Left cardiac atrium (tissue), 4 donors: ENCODE measurements at regions not wholly inside any gene's neighbourhood (a gene's known extent, or its start where the extent isn't known, plus 50 kb on each side); places are given as distances from the start of the nearest gene placed in this dataset.
A peak's percentile ranks its signal among the peaks of the same experiment; 100 is the strongest.

Experiments used
- ATAC-seq, 2 donors: fragments of 200-7000 bp; cut with Tn5 transposase; one replicate each; pipeline ENCODE4 v1.9.1; 2020; ENCODE audit warnings: mild to moderate bottlenecking in 2 of 2, moderate library complexity in 2 of 2
- DNase-seq: peaks from one replicate; pipeline ENCODE4 v3.0.0-alpha.2; 2020
- intact Hi-C, 2 donors: fragments of 100-400 bp; cut with DNase I; formaldehyde crosslinking; loops; one replicate each; pipeline versions ENCODE4 v1.14.1 to v1.15.1; 2022 to 2023
- donor health status: DM: no; HTN: yes; CAD: no.
- donor health status: DM: no; HTN: yes; CAD: no; lungs with severe emphysema.
- donor health status: DM: yes; HTN: yes; CAD: no.
- donor health status: Dilated cardiomyopathy.

- intact Hi-C loops, result no loop called here
Observed at GRCh38 chr3:117567906-117568305, 858.3 kb downstream of the TUSC7 start.

DNA sequence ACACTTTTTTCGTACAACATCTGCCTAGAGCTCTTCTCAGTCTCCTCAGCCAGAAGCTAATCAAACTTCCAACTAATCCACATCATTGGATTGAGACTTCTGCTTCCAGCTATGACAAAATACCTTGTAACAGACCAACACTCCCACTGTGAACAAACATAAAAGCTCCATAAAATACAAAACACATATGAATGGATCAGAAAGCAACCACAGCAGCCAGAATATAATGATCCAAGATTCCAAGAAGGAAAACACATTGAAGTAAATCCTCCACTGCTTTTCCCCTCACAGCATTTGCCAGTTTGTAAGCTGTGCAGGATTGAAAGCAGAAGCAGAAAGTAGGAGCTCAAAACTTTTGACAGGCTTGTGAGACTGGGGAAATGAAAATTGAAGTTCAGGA is 863.2 kb downstream of the TUSC7 start:
- no peak for ATAC-seq
- DNase-seq, result no peak
- intact Hi-C loops, result no loop called here

More at GRCh38 chr3:117567906-117568305, 858.3 kb downstream of the TUSC7 start:
- DNase-seq (no peak), ATAC-seq (no peak)

DNA sequence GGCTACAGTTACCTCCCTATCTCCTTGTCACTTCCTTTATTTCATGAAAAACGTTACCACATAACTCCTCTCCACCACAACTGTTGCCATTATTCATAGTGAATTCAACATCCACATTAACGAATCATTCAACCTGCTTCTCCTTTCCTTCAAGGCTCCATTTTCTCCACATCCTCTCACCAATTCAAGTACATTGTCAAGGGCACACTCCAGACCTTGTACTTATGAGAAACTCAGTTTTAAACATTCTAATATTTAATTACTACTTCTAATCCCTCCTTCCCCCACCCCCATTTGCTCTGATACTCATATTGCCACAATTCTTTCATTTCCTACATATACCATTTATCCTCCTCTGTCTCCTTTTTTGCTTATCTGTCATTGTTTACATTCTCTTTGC is 871.2 kb downstream of the TUSC7 start:
- DNase-seq, result no peak
- no peak for ATAC-seq
- intact Hi-C loops, result no loop called here

- intact Hi-C loops, result no loop called here
- DNase-seq (no peak), ATAC-seq (no peak)
Observed at GRCh38 chr3:117586161-117586560, 876.6 kb downstream of the TUSC7 start.

GRCh38 chr3:117587416-117587815 is 877.8 kb downstream of the TUSC7 start:
- no peak for ATAC-seq
- intact Hi-C loops, result no loop called here
- DNase-seq, result no peak

DNA sequence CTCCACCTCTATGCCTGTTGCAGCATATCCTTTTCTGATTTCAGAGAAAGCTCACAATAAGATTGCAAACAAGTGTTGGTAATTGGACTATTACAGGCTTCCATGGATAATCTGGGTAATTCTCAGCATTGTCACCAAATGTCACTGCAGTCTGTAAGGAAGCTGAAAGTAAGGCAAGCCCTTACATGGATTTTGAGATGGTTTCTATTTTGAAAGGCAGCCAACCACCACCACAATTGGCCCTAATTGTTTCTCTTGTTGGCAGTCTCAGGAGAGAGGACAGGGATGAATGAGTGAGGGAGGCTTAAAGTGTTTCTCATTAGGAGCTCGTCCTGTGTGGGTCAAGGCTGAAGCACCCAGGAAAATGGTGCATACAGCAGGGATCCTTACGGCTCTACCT is 879.9 kb downstream of the TUSC7 start:
- intact Hi-C loops, result no loop called here
- ATAC-seq (no peak), DNase-seq (no peak)

GRCh38 chr3:117595615-117596014 is 886.0 kb downstream of the TUSC7 start:
- ATAC-seq, result no peak
- no peak for DNase-seq
- intact Hi-C loops, result no loop called here

DNA sequence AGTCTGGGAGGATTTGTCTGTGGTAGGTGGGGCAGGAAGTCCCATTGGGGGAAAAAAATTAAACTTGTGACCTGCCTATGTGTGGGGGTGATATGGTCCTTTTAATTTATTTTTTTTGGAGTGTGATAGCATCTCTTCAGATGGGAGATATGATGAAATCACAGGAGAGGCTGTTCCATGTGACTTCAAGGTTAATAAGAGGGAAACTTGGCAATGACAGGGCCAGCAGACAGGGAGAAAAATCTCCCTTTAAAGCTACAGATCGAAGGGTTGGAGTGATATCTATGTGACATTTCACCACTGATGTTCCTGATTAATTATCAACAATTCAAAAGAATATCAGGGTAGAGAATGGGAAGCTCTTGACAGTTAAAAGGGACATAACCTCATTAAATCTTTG is 886.9 kb downstream of the TUSC7 start:
- ATAC-seq (no peak), DNase-seq (no peak)
- intact Hi-C loops, result no loop called here

GRCh38 chr3:117597865-117598264 is 888.3 kb downstream of the TUSC7 start:
- no peak for ATAC-seq
- intact Hi-C loops, result no loop called here

GRCh38 chr3:117600112-117600511 is 890.5 kb downstream of the TUSC7 start:
- DNase-seq (no peak), ATAC-seq (no peak)
- intact Hi-C loops, result no loop called here

More at GRCh38 chr3:117597865-117598264, 888.3 kb downstream of the TUSC7 start:
- no peak for DNase-seq

GRCh38 chr3:117600666-117601065 is 891.1 kb downstream of the TUSC7 start:
- no peak for DNase-seq
- no peak for ATAC-seq
- intact Hi-C loops, result no loop called here

DNA sequence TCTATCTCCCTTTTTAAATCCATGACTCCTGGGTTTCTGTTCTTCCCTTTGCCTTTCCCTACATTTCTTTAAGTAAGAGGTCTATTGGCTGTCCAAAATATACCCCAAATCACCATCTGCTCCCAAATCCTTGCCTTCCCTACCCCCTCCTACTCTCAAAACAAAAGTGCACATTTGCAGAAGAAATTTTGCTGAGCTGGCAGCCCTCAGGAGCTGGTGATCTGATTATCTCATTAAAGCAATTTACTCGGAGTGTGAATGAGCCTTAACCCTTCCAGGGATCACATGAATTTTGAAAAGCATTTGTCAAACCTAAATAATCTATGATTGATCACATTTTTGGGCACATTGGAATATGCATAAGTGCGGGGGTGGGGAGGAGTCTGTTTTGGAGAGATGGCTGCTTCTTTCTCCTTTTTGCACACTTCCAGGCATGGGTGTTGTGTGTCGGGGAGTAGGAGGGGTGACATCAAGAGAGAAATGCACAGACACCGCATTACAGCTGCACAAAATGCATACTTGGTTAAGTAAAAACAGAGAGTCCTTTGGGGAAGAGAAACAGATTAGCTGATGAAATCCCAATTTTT is 892.6 kb downstream of the TUSC7 start:
- intact Hi-C loops, result no loop called here
- DNase-seq (no peak), ATAC-seq (no peak)

DNA sequence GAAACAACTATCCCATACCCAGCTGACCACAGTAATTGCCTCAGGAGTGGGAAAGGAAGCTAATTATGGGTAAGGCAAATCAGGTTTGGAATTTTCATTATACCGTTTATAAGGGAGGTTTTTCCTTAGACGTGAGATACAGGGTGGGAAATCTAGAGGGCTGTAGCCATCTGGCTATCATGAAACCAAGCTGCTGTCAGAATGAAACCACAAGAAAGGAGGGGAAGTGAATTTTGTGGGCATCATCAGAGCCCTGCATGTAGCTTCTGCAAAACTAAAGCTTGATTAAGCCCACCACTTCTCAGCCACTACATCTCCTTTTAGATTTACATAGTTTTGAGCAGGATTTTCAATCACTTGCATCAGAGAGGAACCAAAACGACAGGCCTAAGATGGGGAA is 893.5 kb downstream of the TUSC7 start:
- peak in 1 of 2 donors; percentile 27 for ATAC-seq

DNA sequence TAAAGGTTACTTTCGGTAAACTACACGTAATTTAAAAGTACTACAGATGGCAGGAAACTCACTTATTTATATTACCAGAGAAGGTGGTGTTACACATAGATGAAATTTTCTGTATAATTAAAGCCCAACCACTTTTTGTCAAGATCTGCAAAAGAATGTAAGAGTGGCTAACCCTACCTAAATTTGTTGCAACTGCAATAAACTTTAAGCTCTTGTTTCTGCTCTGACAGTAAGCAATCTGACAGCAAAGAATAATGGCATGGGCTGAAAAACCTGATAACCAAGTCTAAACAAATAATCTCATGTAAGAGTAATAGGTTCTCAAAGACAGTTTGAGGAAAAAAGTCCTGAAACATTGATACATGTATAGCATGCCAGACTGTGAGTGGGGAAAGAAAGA is 897.3 kb downstream of the TUSC7 start:
- intact Hi-C loops, result no loop called here
- ATAC-seq, result no peak

More for the DNA sequence above, 893.5 kb downstream of the TUSC7 start:
- DNase-seq, result no peak
- intact Hi-C loops, result no loop called here

DNA sequence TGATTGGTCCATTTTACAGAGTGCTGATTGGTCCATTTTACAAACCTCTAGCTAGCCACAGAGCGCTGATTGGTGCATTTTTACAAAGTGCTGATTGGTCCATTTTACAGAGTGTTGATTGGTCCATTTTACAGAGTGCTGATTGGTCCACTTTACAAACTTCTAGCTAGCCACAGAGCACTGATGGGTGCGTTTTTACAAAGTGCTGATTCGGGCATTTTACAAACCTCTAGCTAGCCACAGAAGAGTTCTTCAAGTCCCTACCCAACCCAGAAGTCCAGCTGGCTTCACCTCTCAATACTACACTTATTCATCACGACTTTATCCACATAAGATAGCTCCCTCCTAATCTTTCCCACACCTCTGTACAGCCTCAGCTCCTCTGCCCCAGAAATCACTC is 899.8 kb downstream of the TUSC7 start:
- DNase-seq (no peak), ATAC-seq (no peak)
- intact Hi-C loops, result no loop called here

More for the DNA sequence above, 897.3 kb downstream of the TUSC7 start:
- DNase-seq, result no peak

DNA sequence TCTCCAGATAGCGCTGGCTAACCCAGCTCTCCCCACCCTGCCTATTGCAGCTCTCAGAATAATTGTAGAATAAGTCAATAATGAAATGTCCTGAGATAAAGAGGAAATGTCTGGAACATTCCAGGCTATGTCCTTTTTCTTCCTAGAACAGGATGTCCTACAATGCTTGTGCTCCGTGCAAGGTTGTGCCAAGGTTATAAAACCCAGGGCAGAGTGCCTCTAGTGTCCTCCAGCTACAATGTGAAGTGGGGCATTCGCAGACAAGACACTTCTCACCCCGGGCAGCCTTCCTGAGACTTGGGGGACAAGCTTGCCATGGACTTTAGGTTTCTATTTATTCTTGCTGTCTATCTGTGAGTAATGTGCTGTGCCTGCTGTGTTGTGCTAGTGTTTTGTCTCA is 900.6 kb downstream of the TUSC7 start:
- intact Hi-C loops, result no loop called here
- no peak for ATAC-seq
- DNase-seq, result no peak

DNA sequence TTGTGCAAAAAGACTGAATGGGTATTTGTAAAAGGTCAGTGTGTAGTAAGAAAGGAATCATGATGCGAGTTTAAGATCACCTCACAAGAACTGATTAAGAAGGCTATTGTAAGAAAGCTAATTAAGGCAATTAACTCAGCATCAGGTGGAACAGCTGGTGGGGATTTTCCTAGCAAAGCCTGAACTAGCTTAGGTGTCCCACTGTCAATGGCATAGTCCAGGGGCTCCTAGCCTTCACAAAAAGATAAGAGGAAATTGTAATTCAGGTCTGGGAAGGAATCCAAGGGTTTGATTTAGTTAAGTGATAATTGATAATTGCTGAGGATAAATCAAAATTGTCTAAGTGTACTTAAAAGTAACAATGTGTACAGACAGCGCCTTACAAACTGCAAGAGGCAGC is 901.6 kb downstream of the TUSC7 start:
- DNase-seq, result no peak
- ATAC-seq, result no peak
- intact Hi-C loops, result no loop called here

- ATAC-seq (no peak), DNase-seq (no peak)
- intact Hi-C loops, result no loop called here
Observed at GRCh38 chr3:117616227-117616626, 906.6 kb downstream of the TUSC7 start.

- ATAC-seq (no peak), DNase-seq (no peak)
- intact Hi-C loops, result no loop called here
Observed at GRCh38 chr3:117617906-117618305, 908.3 kb downstream of the TUSC7 start.

DNA sequence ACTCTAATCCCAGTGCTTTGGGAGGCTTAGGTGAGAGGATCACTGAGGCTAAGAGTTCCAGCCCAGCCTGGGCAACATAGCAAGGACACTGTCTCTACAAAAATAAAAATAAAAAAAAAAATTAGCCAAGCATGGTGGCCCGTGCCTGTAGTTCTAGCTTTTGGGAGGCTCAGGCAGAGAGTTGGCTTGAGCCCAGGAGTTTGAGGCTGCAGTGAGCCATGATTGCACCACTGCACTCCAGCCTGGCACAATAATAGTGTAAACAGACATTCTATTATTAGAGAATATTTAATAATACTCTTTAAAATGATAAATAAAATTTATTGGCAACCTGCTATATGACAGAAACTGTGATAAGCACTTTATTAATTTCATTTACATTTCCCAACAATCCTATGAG is 908.9 kb downstream of the TUSC7 start:
- intact Hi-C loops, result no loop called here
- no peak for DNase-seq
- ATAC-seq, result no peak

- intact Hi-C loops, result no loop called here
- no peak for DNase-seq
- ATAC-seq, result no peak
Observed at GRCh38 chr3:117619805-117620204, 910.2 kb downstream of the TUSC7 start.
